K562 (cell line): ENCODE measurements at regions not wholly inside any gene's neighbourhood (a gene's known extent, or its start where the extent isn't known, plus 50 kb on each side); places are given as distances from the start of the nearest gene placed in this dataset.
A peak's percentile ranks its signal among the peaks of the same experiment; 100 is the strongest.

Source experiments
- ATAC-seq: fragments of 200-7000 bp; cut with Tn5 transposase; 3 replicates; pipeline ENCODE4 v1.9.1; 2020; ENCODE audit warnings: moderate library complexity
- BruUV-seq: library from RNA; stranded (reverse); fragments of 400-500 nt; replicated peaks from 2 replicates; lab custom pipeline; 2021; lab: Mats Ljungman, UMichigan
- CTCF ChIA-PET: fragments of 300-600 bp; formaldehyde crosslinking; extraction: SDS; loops from one replicate; lab custom pipeline; 2021; ENCODE audit warnings: low intra/inter-chr PET ratio; lab: Yijun Ruan, JAX
- POLR2A ChIA-PET: fragments of 300-600, 350-650 bp; sonication (Branson Sonifier 250); formaldehyde crosslinking; extraction: SDS; loops from one replicate; lab custom pipeline; 2021; ENCODE audit warnings: antibody characterized with exemption, inconsistent platforms; lab: Yijun Ruan, JAX
- DNase-seq, 4 experiments: peaks; one replicate each; pipeline versions ENCODE4 v3.0.0 to v3.0.0-alpha.2; 2011 to 2018; ENCODE audit warnings: low spot score in 3 of 4, mixed read lengths in 3 of 4; ENCODE audit errors: extremely low read depth in 1 of 4
- FAIRE-seq: peaks from 2 replicates; lab custom pipeline; 2011; peaks lifted over from hg19 to GRCh38; lab: Jason Lieb, UNC
- H2AFZ ChIP-seq: 2 replicates; pipeline ENCODE4 v1.6.0; 2011; ENCODE audit warnings: low read depth, low read length, control low read depth, inconsistent platforms
- H3K27ac ChIP-seq: fragments of 200-600 bp; 3 replicates; pipeline ENCODE4 v1.8.0; 2011; ENCODE audit warnings: low read depth, mild to moderate bottlenecking, control low read depth, inconsistent platforms, low read length, moderate library complexity, mixed read lengths; ENCODE audit errors: extremely low read depth
- H3K27me3 ChIP-seq, 2 experiments: fragments of 300-600 bp in 1 of 2; 2 replicates in 1 of 2; 3 replicates in 1 of 2; pipeline versions ENCODE4 v1.6.0 to v1.8.0; 2011; ENCODE audit warnings: inconsistent platforms in 2 of 2, low read length in 2 of 2, mild to moderate bottlenecking in 1 of 2, mixed read lengths in 1 of 2, moderate library complexity in 1 of 2; ENCODE audit not compliant: control insufficient read depth in 2 of 2, insufficient read depth in 2 of 2
- H3K36me3 ChIP-seq: fragments of 300-600 bp; 3 replicates; pipeline ENCODE4 v1.8.0; 2011; ENCODE audit warnings: mild to moderate bottlenecking, low read length, inconsistent platforms; ENCODE audit not compliant: control insufficient read depth, insufficient read depth
- H3K4me1 ChIP-seq, 2 experiments: fragments of 200-600 bp in 1 of 2; replicated peaks in 1 of 2; 2 replicates in 1 of 2; 3 replicates in 1 of 2; pipeline versions ENCODE4 v1.5.1 to v1.8.0; 2011; ENCODE audit warnings: inconsistent platforms in 2 of 2, low read length in 2 of 2, mild to moderate bottlenecking in 1 of 2, mixed read lengths in 1 of 2, moderate library complexity in 1 of 2; ENCODE audit not compliant: control insufficient read depth in 2 of 2, insufficient read depth in 2 of 2
- H3K4me2 ChIP-seq: 2 replicates; pipeline ENCODE4 v1.6.1; 2011; ENCODE audit warnings: low read length, control low read depth, inconsistent platforms, mixed read lengths; ENCODE audit not compliant: insufficient read depth
- H3K4me3 ChIP-seq: fragments of 200-600 bp; sonication (generic), shearing (Covaris generic); 2 replicates; pipeline ENCODE4 v1.5.1; 2016; ENCODE audit warnings: control low read depth, inconsistent platforms
- H3K79me2 ChIP-seq: fragments of 200-600 bp; 3 replicates; pipeline ENCODE4 v1.8.0; 2011; ENCODE audit warnings: low read length, inconsistent platforms; ENCODE audit not compliant: control insufficient read depth, insufficient read depth
- H3K9ac ChIP-seq, 2 experiments: 2 replicates each; pipeline versions ENCODE4 v1.6.0 to v1.6.1; 2011; ENCODE audit warnings: low read depth in 2 of 2, low read length in 2 of 2, control low read depth in 1 of 2, inconsistent platforms in 1 of 2, mild to moderate bottlenecking in 1 of 2, mixed read lengths in 1 of 2; ENCODE audit not compliant: insufficient read depth in 1 of 2
- H3K9me1 ChIP-seq: one replicate; pipeline ENCODE4 v1.6.0; 2011; ENCODE audit warnings: inconsistent platforms, mild to moderate bottlenecking, low read length, moderate library complexity; ENCODE audit not compliant: control insufficient read depth, insufficient read depth
- H3K9me3 ChIP-seq: replicated peaks from 2 replicates; pipeline ENCODE4 v1.5.1; 2011; ENCODE audit warnings: low read depth, low read length, inconsistent platforms; ENCODE audit not compliant: control insufficient read depth, insufficient read depth
- H4K20me1 ChIP-seq: replicated peaks from 2 replicates; pipeline ENCODE4 v1.6.1; 2011; ENCODE audit warnings: low read length, inconsistent platforms, mixed read lengths; ENCODE audit not compliant: control insufficient read depth, insufficient read depth
- CBX1 ChIP-seq: sonication (generic); IDR thresholded peaks from 2 replicates; pipeline ENCODE4 v1.6.1; 2016; ENCODE audit warnings: antibody characterized with exemption, low read depth, mild to moderate bottlenecking
- CBX3 ChIP-seq, 2 experiments: IDR thresholded peaks; 1 replicate in 1 of 2; 2 replicates in 1 of 2; pipeline ENCODE4 v1.6.1; 2012; ENCODE audit warnings: inconsistent platforms in 2 of 2, low read length in 2 of 2, borderline replicate concordance in 1 of 2, control low read depth in 1 of 2
- ELF4 ChIP-seq: fragments of 450-650 bp; formaldehyde crosslinking; IDR thresholded peaks from 2 replicates; pipeline ENCODE4 v1.4.0; 2022; ENCODE audit warnings: missing genetic modification characterization
- GABPB1 ChIP-seq: sonication (generic); formaldehyde crosslinking; IDR thresholded peaks from 2 replicates; pipeline ENCODE4 v1.8.0; 2022; ENCODE audit warnings: mild to moderate bottlenecking, missing genetic modification reagents
- GTF2E2 ChIP-seq: fragments of 200-800 bp; sonication (Bioruptor generic); IDR thresholded peaks from 2 replicates; pipeline ENCODE4 v1.6.1; 2016; ENCODE audit warnings: missing genetic modification characterization, missing compliant biosample characterization
- MECOM ChIP-seq: fragments of 250-450 bp; sonication (Bioruptor Pico); IDR thresholded peaks from 2 replicates; pipeline ENCODE4 v1.8.0; 2022; ENCODE audit warnings: inconsistent platforms
- NFATC3 ChIP-seq: fragments of 450-650 bp; IDR thresholded peaks from 2 replicates; pipeline ENCODE4 v1.6.1; 2017; ENCODE audit warnings: mild to moderate bottlenecking
- OTX1 ChIP-seq: fragments of 450-650 bp; formaldehyde crosslinking; IDR thresholded peaks from 2 replicates; pipeline ENCODE4 v1.4.0; 2022; ENCODE audit warnings: mild to moderate bottlenecking
- STAG1 ChIP-seq: sonication (generic); formaldehyde crosslinking; IDR thresholded peaks from 2 replicates; pipeline ENCODE4 v1.5.0; 2020; ENCODE audit warnings: missing genetic modification reagents, borderline replicate concordance
- TCF3 ChIP-seq: sonication (generic); formaldehyde crosslinking; IDR thresholded peaks from 2 replicates; pipeline ENCODE4 v1.4.0; 2020; ENCODE audit warnings: mild to moderate bottlenecking, missing genetic modification reagents
- TEAD4 ChIP-seq, 2 experiments: sonication (generic) in 1 of 2; formaldehyde crosslinking in 1 of 2; IDR thresholded peaks; 2 replicates each; pipeline versions ENCODE4 v1.6.1 to v1.8.0; 2012 to 2022; ENCODE audit warnings: borderline replicate concordance in 1 of 2, inconsistent platforms in 1 of 2, low read length in 1 of 2, mild to moderate bottlenecking in 1 of 2, missing genetic modification reagents in 1 of 2
- TFAM ChIP-seq: fragments of 250-450 bp; sonication (Bioruptor Pico); conservative IDR thresholded peaks from 2 replicates; pipeline ENCODE4 v1.5.0; 2021; ENCODE audit warnings: mild to moderate bottlenecking, moderate library complexity
- YY1 ChIP-seq, 3 experiments: IDR thresholded peaks; 2 replicates each; pipeline ENCODE4 v1.6.1; 2011; ENCODE audit warnings: low read length in 2 of 3, mild to moderate bottlenecking in 2 of 3, moderate library complexity in 2 of 3, borderline replicate concordance in 1 of 3, control low read depth in 1 of 3, low read depth in 1 of 3; ENCODE audit not compliant: insufficient read depth in 3 of 3, insufficient replicate concordance in 2 of 3, control insufficient read depth in 1 of 3, insufficient read length in 1 of 3; ENCODE audit errors: extremely low read depth in 1 of 3
- ZFP1 ChIP-seq: fragments of 450-650 bp; formaldehyde crosslinking; IDR thresholded peaks from 2 replicates; pipeline ENCODE4 v1.4.0; 2020; ENCODE audit warnings: mild to moderate bottlenecking, mixed read lengths
- ZNF431 ChIP-seq: sonication (generic); formaldehyde crosslinking; IDR thresholded peaks from 2 replicates; pipeline ENCODE4 v1.8.0; 2022; ENCODE audit warnings: mild to moderate bottlenecking, missing genetic modification reagents
- ZNF589 ChIP-seq: fragments of 200-800 bp; sonication (Bioruptor generic); IDR thresholded peaks from 2 replicates; pipeline ENCODE4 v1.6.1; 2016; ENCODE audit warnings: low read depth, missing genetic modification characterization, missing compliant biosample characterization
- WGBS: fragments of 100-300 bp; shearing (Covaris generic); methylation state at CpG from one replicate; pipeline ENCODE4 v1.1.6; 2016; ENCODE audit warnings: low coverage, mixed read lengths; ENCODE audit not compliant: insufficient coverage; ENCODE audit errors: missing lambda C conversion rate; 5-methylcytosine and 5-hydroxymethylcytosine counted together
- in situ Hi-C: fragments of 300-500 bp; cut with MboI; formaldehyde crosslinking; loops from 4 replicates; pipeline ENCODE4 v1.15.0; 2018; ENCODE audit warnings: inconsistent platforms, mixed read lengths
- intact Hi-C: fragments of 100-400 bp; cut with micrococcal nuclease; formaldehyde crosslinking; loops from 2 replicates; pipeline ENCODE4 v1.14.2; 2022
- TF ChIP-seq, protein P1 (sequence below): fragments of 450-650 bp; IDR thresholded peaks from 2 replicates; pipeline ENCODE4 v1.6.1; 2018; ENCODE audit warnings: mild to moderate bottlenecking, low read depth; ENCODE audit not compliant: partially characterized antibody
- TF ChIP-seq, protein P2 (sequence below): fragments of 150-350 bp; conservative IDR thresholded peaks from 2 replicates; pipeline ENCODE4 v1.6.1; 2014; ENCODE audit warnings: low read length

DNA sequence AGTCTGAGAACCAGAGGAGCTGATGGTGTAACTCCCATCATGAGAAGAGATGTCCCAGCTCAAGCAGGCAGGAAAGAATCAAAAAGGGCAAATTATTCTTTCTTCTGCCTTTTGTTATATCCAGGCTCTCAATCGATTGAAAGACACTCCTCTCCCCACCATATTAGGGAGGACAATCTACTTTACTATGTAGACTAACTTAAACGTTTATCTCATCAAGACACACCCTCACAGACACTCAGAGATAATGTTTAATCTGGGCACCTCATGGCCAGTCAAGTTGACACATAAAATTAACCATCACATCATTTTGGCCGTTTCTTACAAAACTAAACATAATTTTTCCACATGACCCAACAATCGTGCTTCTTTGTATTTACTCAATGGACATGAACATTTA lies 534.3 kb upstream of the RORB start (continued):
- TF ChIP-seq TEAD4 (IDR thresholded peaks at IDR 0.05; ENCODE audit: low read length) = peak; percentile 89
- TF ChIP-seq TEAD4 (CRISPR knock-in tag; IDR thresholded peaks at IDR 0.05; ENCODE audit: borderline replicate concordance) = no peak
- TF ChIP-seq GABPB1 (CRISPR knock-in tag) = no peak
- TF ChIP-seq NFATC3 = no peak
- TF ChIP-seq OTX1 (CRISPR knock-in tag) = no peak
- TF ChIP-seq ZFP1 = no peak

DNA sequence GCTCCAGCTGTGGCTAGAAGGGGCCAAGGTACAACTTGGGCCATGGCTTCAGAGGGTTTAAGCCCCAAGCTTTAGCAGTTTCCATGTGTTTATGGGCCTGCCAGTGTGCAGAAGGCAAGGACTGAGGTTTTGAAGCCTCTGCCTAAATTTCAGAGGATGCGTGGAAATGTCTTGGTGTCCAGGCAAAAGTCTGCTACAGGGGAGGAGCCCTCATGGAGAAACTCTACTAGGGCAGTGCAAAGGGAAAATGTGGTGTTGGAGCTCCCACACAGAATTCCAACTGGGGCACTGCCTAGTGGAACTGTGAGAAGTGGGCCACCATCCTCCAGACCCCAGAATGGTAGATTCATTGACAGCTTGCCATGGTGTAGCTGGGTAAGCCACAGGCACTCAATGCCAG lies 527.2 kb upstream of the RORB start:
- WGBS = 86% methylated on average over 1 of the region's 1 CpG
- H3K9me1 ChIP-seq = no peaks in the 10 kb centered on the region
- FAIRE-seq = no peak
- no peaks in the 10 kb centered on the region; the same call in 1 of the 2 replicates for H3K9me3 ChIP-seq
- TF ChIP-seq YY1 (IDR thresholded peaks at IDR 0.05; ENCODE audit: borderline replicate concordance in 1 of 3, control insufficient read depth in 1 of 3, extremely low read depth in 1 of 3, insufficient read depth in 3 of 3, insufficient read length in 1 of 3, insufficient replicate concordance in 2 of 3, low read depth in 1 of 3, low read length in 2 of 3) = no peak
- peak; percentile 63; the same call in 1 of the 2 replicates for TF ChIP-seq CBX1
- TF ChIP-seq CBX3 (IDR thresholded peaks at IDR 0.05; ENCODE audit: borderline replicate concordance in 1 of 2, low read length in 2 of 2) = peak in 1 of 2 experiments; percentile 79; a peak in 1 of 3 replicates
- TF ChIP-seq, protein P1, sequence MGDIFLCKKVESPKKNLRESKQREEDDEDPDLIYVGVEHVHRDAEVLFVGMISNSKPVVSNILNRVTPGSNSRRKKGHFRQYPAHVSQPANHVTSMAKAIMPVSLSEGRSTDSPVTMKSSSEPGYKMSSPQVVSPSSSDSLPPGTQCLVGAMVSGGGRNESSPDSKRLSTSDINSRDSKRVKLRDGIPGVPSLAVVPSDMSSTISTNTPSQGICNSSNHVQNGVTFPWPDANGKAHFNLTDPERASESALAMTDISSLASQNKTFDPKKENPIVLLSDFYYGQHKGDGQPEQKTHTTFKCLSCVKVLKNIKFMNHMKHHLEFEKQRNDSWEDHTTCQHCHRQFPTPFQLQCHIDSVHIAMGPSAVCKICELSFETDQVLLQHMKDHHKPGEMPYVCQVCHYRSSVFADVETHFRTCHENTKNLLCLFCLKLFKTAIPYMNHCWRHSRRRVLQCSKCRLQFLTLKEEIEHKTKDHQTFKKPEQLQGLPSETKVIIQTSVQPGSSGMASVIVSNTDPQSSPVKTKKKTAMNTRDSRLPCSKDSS = peak; percentile 17
- no peak for TF ChIP-seq MECOM
- TF ChIP-seq TCF3 (CRISPR knock-in tag) = no peak
- TF ChIP-seq, protein P2, sequence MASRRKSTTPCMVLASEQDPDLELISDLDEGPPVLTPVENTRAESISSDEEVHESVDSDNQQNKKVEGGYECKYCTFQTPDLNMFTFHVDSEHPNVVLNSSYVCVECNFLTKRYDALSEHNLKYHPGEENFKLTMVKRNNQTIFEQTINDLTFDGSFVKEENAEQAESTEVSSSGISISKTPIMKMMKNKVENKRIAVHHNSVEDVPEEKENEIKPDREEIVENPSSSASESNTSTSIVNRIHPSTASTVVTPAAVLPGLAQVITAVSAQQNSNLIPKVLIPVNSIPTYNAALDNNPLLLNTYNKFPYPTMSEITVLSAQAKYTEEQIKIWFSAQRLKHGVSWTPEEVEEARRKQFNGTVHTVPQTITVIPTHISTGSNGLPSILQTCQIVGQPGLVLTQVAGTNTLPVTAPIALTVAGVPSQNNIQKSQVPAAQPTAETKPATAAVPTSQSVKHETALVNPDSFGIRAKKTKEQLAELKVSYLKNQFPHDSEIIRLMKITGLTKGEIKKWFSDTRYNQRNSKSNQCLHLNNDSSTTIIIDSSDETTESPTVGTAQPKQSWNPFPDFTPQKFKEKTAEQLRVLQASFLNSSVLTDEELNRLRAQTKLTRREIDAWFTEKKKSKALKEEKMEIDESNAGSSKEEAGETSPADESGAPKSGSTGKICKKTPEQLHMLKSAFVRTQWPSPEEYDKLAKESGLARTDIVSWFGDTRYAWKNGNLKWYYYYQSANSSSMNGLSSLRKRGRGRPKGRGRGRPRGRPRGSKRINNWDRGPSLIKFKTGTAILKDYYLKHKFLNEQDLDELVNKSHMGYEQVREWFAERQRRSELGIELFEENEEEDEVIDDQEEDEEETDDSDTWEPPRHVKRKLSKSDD = no peak
- TF ChIP-seq ZNF431 (CRISPR knock-in tag) = no peak
- TF ChIP-seq ZNF589 (CRISPR knock-in tag) = no peak
- no peak for TF ChIP-seq STAG1
- no peak for TF ChIP-seq GTF2E2
- TF ChIP-seq ELF4 = no peak
- TF ChIP-seq TFAM (CRISPR knock-in tag) = no peak
- TF ChIP-seq, all 486 proteins: peak for 3
- no TSS peak for BruUV-seq
- in situ Hi-C loops (no loop called here), intact Hi-C loops (no loop called here)
- Histone ChIP-seq H3K27ac (no peak overlapping the region), H3K4me3 (no peak overlapping the region), H4K20me1 (no peaks in the 10 kb centered on the region), H3K36me3 (no peaks in the 10 kb centered on the region; the same call in 2 of the 3 replicates), H3K27me3 (no peaks in the 10 kb centered on the region), H3K79me2 (peaks cover 26% of the 10 kb centered on the region), H2AFZ (no peak overlapping the region), H3K4me1 (no peaks in the 10 kb centered on the region), H3K4me2 (no peak overlapping the region), H3K9ac (no peak overlapping the region)
- CTCF ChIA-PET = no interaction called here
- DNase-seq = no peak
- ATAC-seq = no peak
- POLR2A ChIA-PET = no interaction called here
